BJ (cell line): ENCODE measurements at regions not wholly inside any gene's neighbourhood (a gene's known extent, or its start where the extent isn't known, plus 50 kb on each side); places are given as distances from the start of the nearest gene placed in this dataset.

Experiments
- CTCF ChIA-PET: fragments of 350-600 bp; formaldehyde crosslinking; extraction: SDS; loops from one replicate; lab custom pipeline; 2021; ENCODE audit warnings: antibody characterized with exemption, inconsistent platforms; lab: Yijun Ruan, JAX
- POLR2A ChIA-PET: fragments of 300-600 bp; sonication (Branson Sonifier 250); formaldehyde crosslinking; extraction: SDS; loops from one replicate; lab custom pipeline; 2021; ENCODE audit warnings: antibody characterized with exemption; lab: Charles Lee
- DNase-seq: peaks from one replicate; pipeline ENCODE4 v3.0.0-alpha.2; 2011; ENCODE audit warnings: low read depth
- H3K27me3 ChIP-seq: 2 replicates; pipeline ENCODE4 v1.6.0; 2011; ENCODE audit warnings: low read length; ENCODE audit not compliant: control insufficient read depth, insufficient read depth
- H3K36me3 ChIP-seq: 2 replicates; pipeline ENCODE4 v1.5.1; 2011; ENCODE audit warnings: low read length; ENCODE audit not compliant: control insufficient read depth, insufficient read depth
- H3K4me3 ChIP-seq: 2 replicates; pipeline ENCODE4 v1.5.1; 2011; ENCODE audit warnings: low read depth, mild to moderate bottlenecking, control low read depth, low read length
- CTCF ChIP-seq: IDR thresholded peaks from 2 replicates; pipeline ENCODE4 v1.5.1; 2011; ENCODE audit warnings: low read depth, mild to moderate bottlenecking, control low read depth, inconsistent platforms, low read length, moderate library complexity; ENCODE audit not compliant: insufficient read depth

DNA sequence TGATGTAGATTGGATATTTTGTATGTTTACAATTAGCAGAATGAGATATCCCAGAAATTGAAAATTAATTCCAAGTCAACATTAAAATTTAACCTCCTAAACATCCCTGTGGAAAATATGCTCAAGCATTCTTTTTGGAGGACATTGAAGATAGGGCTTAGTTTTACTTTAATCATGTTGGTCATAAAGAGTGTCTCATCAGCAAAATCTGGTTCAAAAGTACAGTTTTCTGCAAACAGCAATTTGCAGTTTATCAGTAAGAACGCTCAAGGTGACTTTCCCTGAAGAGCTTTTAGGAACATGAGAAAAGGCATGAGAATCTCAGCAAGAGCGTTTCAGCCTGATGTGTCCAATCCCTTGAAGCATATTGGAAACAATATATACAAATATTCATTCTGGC, 889.8 kb downstream of the CENPC start:
- CTCF ChIA-PET: no interaction called here
- DNase-seq: no peak
- no peak for TF ChIP-seq CTCF

GRCh38 chr4:66653937-66654336, 891.4 kb downstream of the CENPC start:
- no peaks in the 10 kb centered on the region for H3K36me3 ChIP-seq

More for the DNA sequence above, 889.8 kb downstream of the CENPC start:
- POLR2A ChIA-PET: no interaction called here
- no peaks in the 10 kb centered on the region for H3K27me3 ChIP-seq
- H3K4me3 ChIP-seq: no peak overlapping the region
- no peaks in the 10 kb centered on the region for H3K36me3 ChIP-seq

DNA sequence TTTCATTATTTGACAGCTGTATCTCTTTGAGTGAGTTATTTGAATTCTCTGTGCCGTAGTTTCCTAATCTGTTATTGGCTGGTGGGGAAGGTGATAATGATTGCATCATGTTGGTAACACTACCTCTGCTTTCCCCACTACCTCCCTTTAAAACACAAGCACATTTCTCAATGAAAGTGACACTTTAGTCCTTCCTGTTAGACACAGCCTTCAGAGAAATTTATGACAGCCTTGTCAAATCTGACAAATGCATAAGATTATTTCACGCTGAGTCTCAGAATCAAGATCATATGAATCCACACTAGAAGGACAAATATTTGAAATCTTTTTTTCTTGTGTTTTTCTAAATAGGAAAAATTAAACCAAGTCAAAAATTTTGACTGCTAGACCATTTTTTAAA, 896.1 kb downstream of the CENPC start:
- H3K36me3 ChIP-seq: no peaks in the 10 kb centered on the region
- no peak for TF ChIP-seq CTCF
- ChIA-PET CTCF (no interaction called here), POLR2A (no interaction called here)
- no peak for DNase-seq
- H3K27me3 ChIP-seq: no peaks in the 10 kb centered on the region
- H3K4me3 ChIP-seq: no peak overlapping the region

More at GRCh38 chr4:66653937-66654336, 891.4 kb downstream of the CENPC start:
- CTCF ChIA-PET: interaction anchor here (0.7 kb wide), 1 partner anchor 24 kb away, joined by 3 read pairs; no protein-coding TSS in a partner anchor
- no peak for TF ChIP-seq CTCF
- Histone ChIP-seq H3K27me3 (no peaks in the 10 kb centered on the region), H3K4me3 (no peak overlapping the region)
- POLR2A ChIA-PET: interaction anchor here (0.5 kb wide), 1 partner anchor 53 kb away, joined by 4 read pairs; no protein-coding TSS in a partner anchor
- DNase-seq: no peak

GRCh38 chr4:66647926-66648325, 897.4 kb downstream of the CENPC start:
- POLR2A ChIA-PET: no interaction called here

GRCh38 chr4:66647476-66647875, 897.8 kb downstream of the CENPC start:
- H3K27me3 ChIP-seq: no peaks in the 10 kb centered on the region
- ChIA-PET CTCF (no interaction called here), POLR2A (no interaction called here)
- no peaks in the 10 kb centered on the region for H3K36me3 ChIP-seq
- no peak for DNase-seq
- no peak overlapping the region for H3K4me3 ChIP-seq
- no peak for TF ChIP-seq CTCF

More at GRCh38 chr4:66647926-66648325, 897.4 kb downstream of the CENPC start:
- DNase-seq: no peak
- Histone ChIP-seq H3K36me3 (no peaks in the 10 kb centered on the region), H3K4me3 (no peak overlapping the region), H3K27me3 (no peaks in the 10 kb centered on the region)
- TF ChIP-seq CTCF: no peak
- CTCF ChIA-PET: no interaction called here
